NB4 (cell line): ENCODE measurements at regions not wholly inside any gene's neighbourhood (a gene's known extent, or its start where the extent isn't known, plus 50 kb on each side); places are given as distances from the start of the nearest gene placed in this dataset.

Source experiments
- CTCF ChIP-seq: IDR thresholded peaks from one replicate; pipeline ENCODE4 v1.5.1; 2012; ENCODE audit warnings: low read depth, low read length
- MAX ChIP-seq: IDR thresholded peaks from 2 replicates; pipeline ENCODE4 v1.6.1; 2011; ENCODE audit warnings: low read depth, low read length

GRCh38 chr1:98813738-98814309 is 152.3 kb downstream of the SNX7 start:
- TF ChIP-seq CTCF = no peak
- no peak for TF ChIP-seq MAX
